ENCODE measurements at regions not wholly inside any gene's neighbourhood (a gene's known extent, or its start where the extent isn't known, plus 50 kb on each side); places are given as distances from the start of the nearest gene placed in this dataset.
"Not testable (repeated sequence)": the region's sequence is repeated elsewhere in the genome, so short reads cannot be mapped to it uniquely, and the experiment has no call there.

DNA sequence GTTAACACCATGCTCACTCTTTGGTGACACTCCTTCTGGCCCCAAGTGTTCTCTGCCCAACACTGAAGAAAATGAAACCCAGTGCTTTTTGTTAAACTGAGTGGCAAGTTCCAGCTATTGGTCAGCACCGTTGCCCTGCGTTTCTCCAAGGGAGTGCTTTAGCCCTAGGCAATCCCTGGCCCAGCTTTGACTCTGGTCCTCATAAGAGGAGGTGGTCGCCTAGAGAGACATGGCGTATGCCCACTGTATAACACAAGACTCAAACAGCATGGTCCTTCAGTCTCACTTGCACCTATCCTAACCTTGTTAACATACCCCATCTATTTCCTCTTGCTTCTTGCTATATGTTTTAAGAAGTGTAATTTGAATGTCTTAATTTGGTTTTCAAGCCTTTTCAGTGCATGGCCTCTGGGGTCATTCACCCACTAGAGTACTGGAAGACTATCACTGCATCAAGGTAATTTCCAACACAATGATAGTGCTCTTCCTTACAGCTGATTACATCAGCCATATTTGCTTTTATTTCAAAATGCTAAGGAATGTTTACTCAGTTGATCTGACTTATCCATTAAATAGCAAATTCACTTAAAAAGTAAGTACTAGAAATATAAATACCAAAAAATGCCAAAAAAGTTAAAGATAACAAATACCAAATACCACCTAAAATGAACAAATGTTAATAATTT is 190.5 kb upstream of the SOX21 start:
- DNase-seq, result no peak

DNA sequence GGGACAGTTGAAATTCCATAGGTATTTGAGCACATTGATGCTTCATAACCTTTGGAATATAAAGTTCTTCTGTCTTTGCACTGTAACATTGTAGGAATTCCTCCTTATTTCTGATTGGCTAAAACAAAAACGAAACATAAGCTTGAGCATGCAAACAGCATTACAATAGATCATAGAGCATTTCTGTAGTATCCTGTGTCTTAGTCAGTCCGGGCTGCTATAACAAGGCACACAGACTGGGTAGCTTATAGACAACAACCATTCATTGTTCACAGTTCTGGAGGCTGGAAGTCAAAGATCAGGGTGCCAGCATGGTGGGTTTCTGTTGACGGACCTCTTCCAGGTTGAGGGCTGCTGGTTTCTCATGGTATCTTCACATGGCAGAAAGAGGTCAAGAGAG is 188.7 kb upstream of the SOX21 start:
- DNase-seq, result no peak

DNA sequence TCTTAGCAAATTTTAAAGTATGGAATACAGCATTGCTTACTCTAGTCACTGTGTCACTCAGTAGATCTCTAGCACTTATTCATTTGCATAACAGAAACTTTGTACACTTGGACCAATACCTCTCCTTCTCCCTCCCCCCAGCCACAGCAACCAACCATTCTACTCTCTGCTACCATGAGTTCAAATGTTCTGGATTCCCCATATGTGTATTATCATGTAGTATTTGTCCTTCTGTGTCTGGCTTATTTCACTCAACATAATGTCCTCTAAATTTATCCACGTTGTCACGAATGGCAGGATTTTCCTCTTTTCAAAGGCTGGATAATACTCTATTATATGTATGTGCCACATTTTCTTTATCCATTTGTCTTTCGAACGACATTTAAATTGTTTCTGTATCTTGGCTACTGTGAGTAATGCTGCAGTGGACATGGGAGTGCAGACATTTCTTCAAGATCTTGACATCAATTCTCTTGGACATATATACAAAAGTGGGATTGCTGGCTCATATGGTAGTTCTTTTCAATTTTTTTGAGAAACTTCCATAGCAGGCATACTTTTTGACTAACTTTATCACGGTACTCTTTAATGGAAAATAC is 184.5 kb upstream of the SOX21 start:
- no peak for DNase-seq

DNA sequence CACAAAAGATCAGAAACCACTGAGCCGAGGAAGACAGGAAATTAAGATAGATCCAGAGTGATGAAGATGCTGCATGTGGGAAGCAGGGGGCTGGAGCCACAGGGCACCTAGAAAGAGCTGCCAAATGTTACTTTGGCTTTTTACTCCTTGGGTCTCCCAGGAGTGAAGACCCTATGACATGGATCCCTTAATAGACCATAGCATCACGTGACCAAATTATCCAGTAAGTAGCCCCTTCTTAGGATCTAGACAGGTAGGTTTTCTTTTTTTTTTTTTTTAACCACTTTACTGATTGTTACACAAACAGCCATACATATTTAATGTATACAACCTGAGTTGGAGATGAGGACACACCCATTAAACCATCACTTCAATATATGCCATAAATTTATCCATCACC is 183.9 kb upstream of the SOX21 start:
- no peak for DNase-seq

DNA sequence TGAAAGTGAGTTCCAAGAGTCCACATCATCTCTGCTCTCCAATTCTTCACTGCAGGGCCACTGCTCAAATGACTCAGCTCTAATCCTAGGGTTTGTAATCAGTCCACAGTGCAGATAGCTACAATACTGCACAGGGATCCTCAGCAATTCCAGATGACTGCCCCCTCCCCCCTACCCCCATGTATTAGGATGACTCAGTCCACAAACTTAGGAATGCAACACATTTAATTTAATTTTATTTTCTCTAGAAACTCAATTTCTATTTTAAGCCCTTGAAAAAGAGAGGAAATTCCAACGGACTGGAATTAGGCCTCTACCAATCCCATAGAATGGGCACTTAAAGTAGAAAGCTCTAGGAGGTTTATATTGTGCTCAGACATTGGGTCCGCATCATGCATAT is 173.8 kb upstream of the SOX21 start:
- peak; percentile 57 for DNase-seq

DNA sequence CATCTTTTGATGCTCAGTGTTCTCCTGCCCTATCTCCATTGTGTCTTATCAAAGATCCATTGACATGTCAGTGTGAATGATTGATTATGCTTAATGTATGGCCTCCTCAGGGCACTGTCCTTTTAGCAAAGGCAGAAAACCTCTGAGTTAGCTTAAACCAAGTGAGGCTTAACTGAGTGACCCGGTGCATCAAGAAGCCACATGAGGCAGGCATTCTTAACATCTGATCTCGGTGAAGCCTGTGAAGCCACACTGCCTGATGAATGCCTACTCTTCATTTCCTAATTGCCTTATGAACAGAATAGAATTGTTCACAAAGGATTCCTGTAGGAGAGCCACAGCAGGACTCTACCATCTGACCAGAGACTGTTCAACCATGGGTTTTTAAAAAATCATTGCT is 168.1 kb upstream of the SOX21 start:
- DNase-seq, result no peak

DNA sequence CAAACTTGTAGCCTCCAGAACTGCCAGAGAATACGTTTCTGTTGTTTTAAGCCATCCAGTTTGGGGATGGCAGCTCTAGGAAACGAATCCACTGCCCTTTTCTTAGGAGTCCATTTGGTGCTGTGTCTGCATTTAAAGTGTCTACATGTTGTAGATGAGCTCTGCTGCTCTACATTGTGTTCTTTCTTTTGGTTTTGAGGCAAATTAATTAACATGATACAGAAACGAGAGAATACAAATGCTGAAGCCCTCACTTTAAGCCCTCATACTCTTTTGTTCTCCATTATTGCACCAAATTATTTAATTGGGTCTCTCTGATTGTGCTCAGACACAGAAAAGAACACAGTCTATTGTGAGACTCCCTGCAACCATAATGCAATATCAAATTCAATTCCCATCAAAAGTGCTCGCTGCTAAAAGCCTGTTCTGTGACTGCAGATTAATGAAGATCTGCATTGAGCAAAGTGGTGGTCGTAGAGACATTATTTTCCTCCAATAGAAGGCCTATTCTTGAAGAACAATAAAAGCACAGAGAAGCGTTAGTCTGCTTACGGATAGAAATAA is 166.3 kb upstream of the SOX21 start:
- no peak for DNase-seq

DNA sequence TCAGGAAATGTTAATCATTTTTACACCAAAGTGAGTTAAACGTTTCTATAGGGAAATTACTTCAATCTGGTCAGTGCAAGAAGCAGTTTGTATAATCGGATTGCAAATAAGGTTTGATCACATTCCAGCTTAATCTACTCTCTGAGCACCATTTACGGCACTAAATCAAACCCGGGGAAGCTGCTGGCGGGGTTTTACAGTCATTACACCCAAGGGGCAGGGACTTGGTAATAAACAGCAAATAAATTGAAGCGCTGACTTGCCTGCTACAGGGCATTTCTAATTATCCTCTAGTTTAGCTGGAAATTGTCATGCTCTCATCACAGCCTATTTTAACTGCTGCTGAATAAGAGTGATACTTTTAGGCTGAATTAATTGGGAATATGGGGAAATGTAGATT is 152.1 kb upstream of the SOX21 start:
- DNase-seq, result no peak

DNA sequence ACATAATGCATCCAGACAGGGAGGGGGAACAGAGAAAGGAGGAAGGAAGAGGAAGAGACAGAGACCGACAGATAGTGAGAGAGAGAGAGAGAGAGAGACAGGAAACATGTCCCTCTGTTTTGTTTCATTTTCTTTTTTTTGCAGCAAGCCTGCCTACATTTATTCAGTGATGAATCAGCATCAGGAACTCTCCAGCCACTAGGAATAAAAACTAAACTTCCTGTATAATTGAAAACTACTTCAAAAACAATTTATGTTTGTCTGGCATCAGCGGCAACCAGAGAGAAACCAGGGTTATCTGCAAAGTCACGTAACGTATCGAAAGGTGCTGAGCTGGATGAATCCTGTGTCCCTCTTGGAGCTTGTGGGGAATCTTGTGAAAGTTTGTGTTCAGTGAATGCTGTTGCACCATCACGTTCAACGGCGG is 148.6 kb upstream of the SOX21 start:
- no peak for DNase-seq

DNA sequence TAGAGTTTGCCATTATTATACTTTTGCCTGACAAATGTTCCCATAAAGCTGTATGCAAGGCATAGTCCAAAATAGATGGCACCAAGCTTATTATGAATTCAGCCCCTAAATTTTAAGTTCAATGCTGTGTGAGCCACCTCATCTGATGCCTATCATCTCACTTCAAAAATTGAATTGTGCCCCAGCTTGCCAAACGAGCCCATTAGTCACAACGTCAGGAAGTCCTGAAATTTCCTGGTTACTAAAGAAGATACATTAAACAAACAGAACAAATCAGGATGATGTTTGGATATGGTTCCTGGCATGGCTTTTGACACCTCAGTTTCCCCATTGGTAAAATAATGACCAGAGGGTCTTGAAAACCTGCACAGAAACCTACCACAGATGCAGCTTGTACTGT is 147.5 kb upstream of the SOX21 start:
- no peak for DNase-seq

DNA sequence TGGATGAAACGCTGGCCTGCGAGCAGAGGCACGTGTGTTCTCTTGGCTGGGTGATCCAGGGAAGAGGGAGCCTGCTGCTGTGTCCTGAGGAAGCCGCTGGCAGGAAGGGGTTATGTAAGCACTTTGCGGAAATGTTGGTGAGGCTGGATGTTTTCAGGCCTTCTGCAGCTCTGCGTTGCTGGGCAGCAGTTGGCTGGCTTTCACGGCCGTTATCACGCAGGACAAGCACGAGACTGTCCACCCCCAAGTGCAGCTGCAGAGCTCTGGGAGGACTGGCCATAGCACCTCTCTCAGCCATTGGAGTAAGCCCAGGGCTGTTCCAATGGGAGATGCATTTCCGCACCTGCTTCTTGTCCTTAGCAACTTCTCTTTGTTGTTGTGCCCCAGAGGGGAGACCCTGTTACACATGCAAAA is 146.9 kb upstream of the SOX21 start:
- DNase-seq, result no peak

DNA sequence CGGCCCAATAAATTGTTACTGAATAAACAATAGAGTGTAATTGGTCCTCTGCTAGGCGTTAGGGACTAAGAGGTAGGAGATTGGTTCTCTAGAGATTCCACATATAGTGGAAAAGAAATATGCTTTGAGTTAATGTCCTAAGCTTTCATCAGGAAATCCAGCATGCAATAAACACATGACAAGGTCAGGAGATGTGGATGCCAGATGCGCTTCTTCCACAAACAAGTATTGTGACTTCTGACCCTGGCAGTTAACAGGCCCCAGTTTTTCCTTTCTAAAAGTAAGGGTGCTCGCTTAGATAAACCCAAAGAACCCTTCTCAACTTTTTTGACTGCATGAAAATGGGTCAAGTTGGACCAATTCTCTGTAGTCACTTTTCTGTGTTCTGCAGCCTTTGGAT is 146.5 kb upstream of the SOX21 start:
- DNase-seq, result no peak

DNA sequence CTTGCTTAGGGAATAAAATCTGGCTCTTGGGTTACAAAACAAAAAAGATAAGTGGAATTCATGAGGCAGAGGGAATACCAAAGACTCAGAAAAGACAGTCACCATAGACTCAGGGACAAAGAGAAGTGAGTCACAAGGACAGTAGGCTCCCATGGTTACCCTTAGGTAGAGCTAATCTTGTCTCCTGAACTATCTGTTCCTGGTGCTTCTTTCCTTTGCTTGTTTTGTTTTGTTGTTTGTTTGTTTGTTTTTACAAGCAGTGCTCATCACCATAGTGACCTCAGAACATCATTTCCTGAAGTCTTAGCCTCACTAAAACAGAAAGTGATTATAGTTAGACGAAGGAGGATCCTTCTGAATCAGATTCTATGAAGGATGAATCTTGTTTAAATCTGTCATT is 142.3 kb upstream of the SOX21 start:
- no peak for DNase-seq

DNA sequence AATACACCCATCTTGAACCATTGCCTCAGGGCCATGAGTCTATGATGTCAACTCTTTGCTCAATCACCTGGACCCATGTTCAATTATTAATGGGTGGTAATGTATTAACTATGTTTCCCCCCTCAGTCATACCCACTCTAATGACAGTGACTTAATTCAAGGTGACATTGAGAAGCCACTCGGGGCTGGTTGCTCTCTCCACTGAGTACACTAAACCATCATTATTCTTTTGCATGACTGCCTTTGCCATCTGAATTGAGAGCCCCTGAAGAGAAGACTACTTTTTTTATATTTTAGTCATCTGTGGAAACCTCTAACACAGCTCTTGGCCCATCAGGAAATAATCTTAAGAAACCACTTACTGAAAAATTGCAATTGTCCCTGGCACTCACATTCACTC is 139.2 kb upstream of the SOX21 start:
- DNase-seq, result no peak

DNA sequence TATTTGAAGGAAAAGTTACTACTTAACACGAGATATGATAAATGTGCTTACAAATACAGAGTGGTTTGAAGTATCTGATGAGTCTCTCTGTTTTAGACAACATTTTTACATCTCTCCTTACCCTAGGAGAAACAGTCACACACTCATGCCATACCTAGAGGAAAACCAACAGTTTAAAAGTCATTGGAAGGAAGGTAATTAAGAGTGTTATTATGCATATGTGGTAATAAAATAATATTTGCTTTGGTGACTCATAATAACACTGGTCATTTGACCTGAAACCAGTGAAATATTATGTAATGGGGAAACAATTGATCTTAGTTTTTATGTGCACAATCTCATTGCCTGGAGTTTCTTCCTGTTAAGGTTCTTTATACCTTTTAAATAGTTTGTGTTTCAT is 136.9 kb upstream of the SOX21 start:
- DNase-seq, result no peak

DNA sequence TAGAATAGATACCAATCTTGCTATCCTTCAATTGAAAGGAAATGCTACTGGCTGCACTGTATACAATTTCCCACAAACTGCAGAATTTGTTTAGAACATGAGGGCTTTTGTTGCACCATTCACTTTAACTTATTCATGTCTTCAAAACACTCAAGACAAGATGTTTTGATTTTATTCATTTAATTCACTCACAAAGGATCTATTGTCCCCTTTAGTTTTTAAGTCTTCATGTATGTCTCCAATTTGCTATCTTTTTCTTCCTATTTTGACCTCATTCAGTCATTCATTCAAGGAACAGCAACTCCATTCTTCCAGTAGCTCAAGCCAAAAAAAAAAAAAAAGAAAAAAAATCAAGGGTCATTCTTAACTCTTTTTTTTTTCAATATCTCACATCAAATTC is 130.6 kb upstream of the SOX21 start:
- no peak for DNase-seq

DNA sequence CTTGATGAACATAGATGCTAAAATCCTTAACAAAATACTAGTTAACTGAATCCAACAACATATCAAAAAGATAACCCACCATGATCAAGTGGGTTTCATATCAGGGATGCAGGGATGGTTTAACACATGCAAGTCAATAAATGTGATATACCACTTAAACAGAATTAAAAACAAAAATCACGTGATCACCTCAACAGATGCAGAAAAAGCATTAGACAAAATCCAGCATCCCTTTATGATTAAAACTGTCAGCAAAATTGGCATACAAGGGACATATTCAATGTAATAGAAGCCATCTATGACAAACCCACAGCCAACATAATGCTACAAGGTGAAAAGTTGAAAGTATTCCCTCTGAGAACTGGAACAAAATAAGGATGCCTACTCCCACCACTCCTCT is 124.7 kb upstream of the SOX21 start:
- DNase-seq, result not testable (repeated sequence)

DNA sequence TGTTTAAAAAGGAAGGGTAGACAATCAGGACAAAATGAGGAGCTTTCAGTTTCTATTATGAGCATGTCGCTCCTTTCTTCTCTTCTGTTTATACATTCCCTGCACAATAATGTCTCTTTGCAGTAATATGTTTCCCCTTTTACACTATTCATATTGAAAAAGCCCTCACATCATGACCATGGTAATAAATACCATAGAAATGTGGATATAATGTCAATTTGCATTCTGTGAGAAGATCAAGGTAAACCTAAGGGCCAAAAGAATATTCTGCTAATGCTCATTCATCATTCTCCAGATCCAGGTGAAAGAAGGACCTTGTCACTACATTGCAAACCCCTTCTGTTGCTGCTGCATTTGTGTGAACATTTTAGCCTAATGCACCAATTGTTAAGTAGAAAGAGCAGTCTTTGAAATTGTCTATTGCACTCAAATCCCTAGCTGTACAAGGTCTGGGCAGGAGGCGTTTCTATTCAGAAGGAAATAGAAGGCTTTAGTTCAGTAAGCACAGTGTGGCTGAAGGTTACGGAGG is 117.6 kb upstream of the SOX21 start:
- no peak for DNase-seq

DNA sequence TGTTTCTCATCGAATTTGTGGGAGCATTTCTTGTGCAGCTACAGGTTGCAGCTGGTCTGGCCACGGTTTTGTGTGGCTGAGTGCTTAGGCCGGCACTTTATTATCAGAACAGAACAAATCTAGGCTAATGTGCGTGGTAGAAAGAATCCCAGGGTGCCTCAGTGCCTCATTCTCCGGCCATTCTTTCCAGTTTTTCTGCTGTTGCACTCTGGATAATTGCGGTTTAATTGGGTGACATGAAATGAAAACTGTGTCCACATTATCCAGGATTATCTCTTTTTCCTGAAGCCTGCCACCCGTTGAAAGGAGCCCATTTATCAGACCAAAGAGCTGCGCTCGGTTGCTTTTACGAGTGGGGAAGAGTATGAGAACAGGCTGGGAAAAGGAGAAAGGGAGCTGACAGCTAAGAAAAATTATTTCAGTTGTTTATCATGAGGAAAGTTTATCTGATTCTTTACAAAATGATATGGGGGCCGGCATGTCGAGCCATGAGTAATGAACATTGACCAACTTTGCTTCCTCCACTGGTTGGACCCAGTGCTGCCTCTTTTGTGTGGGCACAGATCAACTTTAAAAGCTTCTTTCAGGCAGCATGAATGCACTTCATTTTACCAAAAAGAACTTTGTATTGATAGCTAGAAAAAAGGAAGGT is 117.0 kb upstream of the SOX21 start:
- no peak for DNase-seq

DNA sequence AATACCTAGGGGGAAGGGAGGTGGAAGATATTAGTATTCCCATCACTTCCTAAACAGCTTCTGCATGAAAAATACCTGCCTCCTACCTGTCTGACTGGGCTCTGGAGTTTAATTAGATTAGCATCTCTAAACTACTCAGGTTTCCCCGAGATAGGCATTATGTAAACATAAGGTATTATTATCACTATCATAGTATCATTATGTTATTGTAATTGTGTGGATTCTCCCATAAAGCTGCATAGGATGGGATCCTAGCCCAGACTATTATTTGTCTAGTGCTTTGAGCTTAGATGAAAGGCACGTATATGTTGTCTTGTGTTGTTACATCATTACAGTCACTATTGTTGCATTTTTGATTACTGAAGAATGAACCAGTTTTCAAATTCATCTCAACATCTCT is 115.2 kb upstream of the SOX21 start:
- DNase-seq, result no peak

DNA sequence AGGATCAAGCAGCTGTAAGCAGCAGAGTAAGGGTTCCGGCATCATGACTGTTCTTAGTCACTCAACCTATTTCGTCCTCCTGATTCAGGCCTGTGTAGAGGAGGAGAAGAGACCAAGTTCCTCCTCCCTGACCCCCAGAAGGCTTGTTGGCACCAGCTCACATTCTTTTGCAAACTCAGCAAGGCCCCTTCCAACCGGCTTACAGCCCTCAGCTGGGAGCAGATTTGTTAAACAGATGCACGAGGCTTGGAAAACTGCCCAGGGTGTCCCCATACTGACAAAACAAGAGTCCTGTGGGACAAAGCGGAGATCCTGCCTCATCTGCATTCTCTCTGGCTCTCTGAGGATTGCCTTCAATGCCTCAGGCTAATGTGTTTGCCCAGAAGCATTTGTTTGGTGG is 113.2 kb upstream of the SOX21 start:
- peak; percentile 65 for DNase-seq

DNA sequence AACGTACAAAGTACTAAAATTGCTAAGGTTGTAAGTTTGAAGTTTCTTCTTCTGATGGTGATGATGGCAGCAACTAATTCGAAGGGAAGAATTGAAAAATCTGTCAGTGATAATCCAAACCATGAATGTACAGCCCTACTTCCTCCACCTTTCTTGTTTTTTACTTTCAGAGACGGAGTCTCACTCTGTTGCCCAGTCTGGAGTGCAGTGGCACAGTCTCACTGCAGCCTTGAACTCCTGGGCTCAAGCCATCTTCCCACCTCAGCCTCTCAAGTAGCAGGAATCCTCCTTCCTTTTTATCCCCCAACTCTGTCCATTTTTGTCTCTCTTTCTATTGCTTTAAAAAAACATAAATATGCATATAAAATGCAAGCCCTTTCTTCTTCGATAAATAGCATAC is 112.3 kb upstream of the SOX21 start:
- no peak for DNase-seq

DNA sequence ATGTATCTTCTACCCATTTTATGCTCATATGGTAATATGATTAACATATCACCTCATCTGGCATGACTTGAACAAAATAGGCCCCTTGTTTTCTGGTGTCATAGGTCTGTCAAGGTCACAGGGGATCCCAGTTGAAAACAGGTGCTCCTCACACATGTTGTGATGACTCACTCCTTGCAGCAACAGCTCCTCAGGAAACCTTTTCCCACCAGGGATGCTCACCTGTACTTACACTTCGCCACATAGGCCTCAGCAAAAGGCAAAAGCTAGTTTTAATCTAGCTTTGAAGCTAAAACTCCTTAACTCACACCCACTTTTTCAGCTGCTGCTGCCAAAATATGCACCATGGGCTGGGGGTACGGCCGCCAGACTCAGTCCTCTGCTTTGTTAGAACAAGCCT is 110.0 kb upstream of the SOX21 start:
- DNase-seq, result no peak

DNA sequence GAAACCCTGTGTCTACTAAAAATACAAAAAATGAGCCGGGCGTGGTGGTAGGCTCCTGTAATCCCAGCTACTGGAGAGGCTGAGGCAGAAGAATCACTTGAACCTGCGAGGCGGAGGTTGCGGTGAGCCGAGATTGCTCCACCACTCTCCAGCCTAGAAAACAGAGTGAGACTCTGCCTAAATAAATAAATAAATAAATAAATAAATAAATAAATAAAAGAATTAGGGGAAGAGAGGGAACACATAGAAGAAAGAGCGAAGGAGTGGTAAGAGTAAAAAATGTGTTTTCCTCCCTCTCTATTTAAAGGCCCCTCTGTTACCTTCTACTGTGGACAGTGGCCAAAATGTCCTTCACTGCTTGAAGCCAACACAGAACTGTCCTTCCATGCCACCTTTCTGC is 103.9 kb upstream of the SOX21 start:
- DNase-seq, result no peak
